Spleen (tissue), 11 donors: ENCODE measurements at regions not wholly inside any gene's neighbourhood (a gene's known extent, or its start where the extent isn't known, plus 50 kb on each side); places are given as distances from the start of the nearest gene placed in this dataset.
"Not testable (repeated sequence)": the region's sequence is repeated elsewhere in the genome, so short reads cannot be mapped to it uniquely, and the experiment has no call there.

Experiments
- DNase-seq: peaks from one replicate; pipeline ENCODE4 v3.0.0-alpha.2; 2020
- H3K27ac ChIP-seq, 8 donors: fragments of 200-600 bp; sonication (generic) in 7 of 8; 1 replicate in 4 of 8; 2 replicates in 4 of 8; pipeline versions ENCODE4 v1.5.0 to v1.8.0; 2016 to 2021; ENCODE audit warnings: inconsistent platforms in 4 of 8, mild to moderate bottlenecking in 4 of 8, moderate library complexity in 1 of 8
- H3K27me3 ChIP-seq, 7 donors: fragments of 200-600 bp; sonication (generic) in 6 of 7; replicated peaks in 1 of 7; 1 replicate in 4 of 7; 2 replicates in 3 of 7; pipeline versions ENCODE4 v1.5.0 to v1.8.0; 2016 to 2021; ENCODE audit warnings: inconsistent platforms in 3 of 7, mild to moderate bottlenecking in 1 of 7
- H3K36me3 ChIP-seq, 6 donors: fragments of 200-600 bp; sonication (generic) in 5 of 6; 1 replicate in 4 of 6; 2 replicates in 2 of 6; pipeline versions ENCODE4 v1.5.0 to v1.8.0; 2016 to 2021; ENCODE audit warnings: inconsistent platforms in 2 of 6
- H3K4me1 ChIP-seq, 6 donors: fragments of 200-600 bp; sonication (generic) in 5 of 6; 1 replicate in 3 of 6; 2 replicates in 3 of 6; pipeline versions ENCODE4 v1.5.0 to v1.8.0; 2016 to 2021; ENCODE audit warnings: inconsistent platforms in 3 of 6
- H3K4me3 ChIP-seq, 8 donors: fragments of 200-600 bp; sonication (generic) in 7 of 8; 1 replicate in 4 of 8; 2 replicates in 4 of 8; pipeline versions ENCODE4 v1.5.0 to v1.8.0; 2016 to 2021; ENCODE audit warnings: inconsistent platforms in 4 of 8, mild to moderate bottlenecking in 4 of 8, moderate library complexity in 2 of 8
- H3K9me3 ChIP-seq, 8 donors: fragments of 200-600 bp; sonication (generic) in 7 of 8; 1 replicate in 4 of 8; 2 replicates in 4 of 8; pipeline versions ENCODE4 v1.5.0 to v1.8.0; 2016 to 2021; ENCODE audit warnings: inconsistent platforms in 4 of 8
- CTCF ChIP-seq, 11 experiments: fragments of 200-600 bp in 7 of 11; fragments of 450-650 bp in 4 of 11; sonication (generic) in 4 of 11; IDR thresholded peaks in 8 of 11; conservative IDR thresholded peaks in 3 of 11; 1 replicate in 7 of 11; 2 replicates in 4 of 11; pipeline versions ENCODE4 v1.4.0 to v1.8.0; 2016 to 2021; ENCODE audit warnings: antibody characterized with exemption in 11 of 11, inconsistent platforms in 4 of 11, mild to moderate bottlenecking in 1 of 11
- POLR2A ChIP-seq, 3 donors: fragments of 450-650 bp; IDR thresholded peaks; one replicate each; pipeline ENCODE4 v1.5.1; 2017; ENCODE audit warnings: antibody characterized with exemption in 3 of 3, mild to moderate bottlenecking in 1 of 3
- POLR2AphosphoS5 ChIP-seq, 3 donors: sonication (generic); formaldehyde crosslinking; IDR thresholded peaks; one replicate each; pipeline ENCODE4 v1.5.1; 2017; ENCODE audit warnings: antibody characterized with exemption in 3 of 3
- WGBS, 5 donors: extraction: QIAGEN DNeasy Blood & Tissue Kit in 3 of 5; methylation state at CpG; one replicate each; pipeline versions ENCODE4 v1.1.5 to v1.1.7; 2013 to 2018; 5-methylcytosine and 5-hydroxymethylcytosine counted together
- intact Hi-C: fragments of 100-400 bp; cut with DNase I; formaldehyde crosslinking; loops from one replicate; pipeline ENCODE4 v1.15.0; 2023; ENCODE audit warnings: low total_unique reads
- donor health status: healthy with polysubstance abuse.
- donor health status: DM: no; HTN: no; CAD: no; lungs with moderate emphysema.
- donor health status: DM: no; HTN: no; CAD: no.
- donor health status: Bipolar disorder and iron deficiency.
- donor health status: healthy.
- donor health status: DM: no; HTN: no; CAD: no.
- donor health status: DM: yes; HTN: yes; CAD: no.

- 63 to 75% (median 67%) methylated on average over 1 of the region's 1 CpG for WGBS, 5 donors
- no peaks in the 10 kb centered on the region for H3K9me3 ChIP-seq
- H3K4me1 ChIP-seq = no peaks in the 10 kb centered on the region
- intact Hi-C loops = no loop called here
- no peak overlapping the region for H3K4me3 ChIP-seq
- no peaks in the 10 kb centered on the region for H3K27me3 ChIP-seq
- H3K27ac ChIP-seq = no peak overlapping the region
- no peak for DNase-seq
- no peak for TF ChIP-seq CTCF (IDR thresholded peaks at IDR 0.05 in 8 of 11, conservative IDR thresholded peaks at IDR 0.05 in 3 of 11)
- no peak for TF ChIP-seq POLR2A (IDR thresholded peaks at IDR 0.05)
- no peak for TF ChIP-seq POLR2AphosphoS5 (IDR thresholded peaks at IDR 0.05)
- H3K36me3 ChIP-seq = no peaks in the 10 kb centered on the region
These were observed 120.1 kb downstream of the LRRN1 start for GRCh38 chr3:3919316-3919715.

- no peak for DNase-seq
- 89 to 96% (median 92%) methylated on average over 1 of the region's 1 CpG for WGBS, 5 donors
- intact Hi-C loops = no loop called here
- Histone ChIP-seq H3K36me3 (no peaks in the 10 kb centered on the region), H3K9me3 (no peaks in the 10 kb centered on the region), H3K27me3 (no peaks in the 10 kb centered on the region), H3K4me1 (no peaks in the 10 kb centered on the region), H3K27ac (no peak overlapping the region), H3K4me3 (no peak overlapping the region)
- TF ChIP-seq POLR2AphosphoS5 (IDR thresholded peaks at IDR 0.05) = no peak
- TF ChIP-seq POLR2A (IDR thresholded peaks at IDR 0.05) = no peak
- no peak for TF ChIP-seq CTCF (IDR thresholded peaks at IDR 0.05 in 8 of 11, conservative IDR thresholded peaks at IDR 0.05 in 3 of 11)
These were observed 124.4 kb downstream of the LRRN1 start for GRCh38 chr3:3923619-3924018.

GRCh38 chr3:3927198-3927597 is 128.0 kb downstream of the LRRN1 start:
- H3K4me3 ChIP-seq = no peak overlapping the region
- no peak for DNase-seq
- TF ChIP-seq POLR2A (IDR thresholded peaks at IDR 0.05) = no peak
- no peak for TF ChIP-seq POLR2AphosphoS5 (IDR thresholded peaks at IDR 0.05)
- no peak for TF ChIP-seq CTCF (IDR thresholded peaks at IDR 0.05 in 8 of 11, conservative IDR thresholded peaks at IDR 0.05 in 3 of 11)
- H3K27ac ChIP-seq = no peak overlapping the region
- H3K36me3 ChIP-seq = no peaks in the 10 kb centered on the region
- H3K9me3 ChIP-seq = peaks cover 0 to 24% (median 14%) of the 10 kb centered on the region in 8 donors
- WGBS, 5 donors = 70 to 93% (median 87%) methylated on average over 1 of the region's 1 CpG
- no peaks in the 10 kb centered on the region for H3K4me1 ChIP-seq
- no peaks in the 10 kb centered on the region for H3K27me3 ChIP-seq
- intact Hi-C loops = no loop called here

GRCh38 chr3:3927965-3928364 is 128.7 kb downstream of the LRRN1 start:
- intact Hi-C loops = no loop called here
- no peak for DNase-seq
- Histone ChIP-seq H3K4me3 (no peak overlapping the region), H3K27ac (no peak overlapping the region), H3K36me3 (no peaks in the 10 kb centered on the region), H3K9me3 (peaks cover 0 to 24% (median 14%) of the 10 kb centered on the region in 8 donors), H3K27me3 (no peaks in the 10 kb centered on the region), H3K4me1 (no peaks in the 10 kb centered on the region)
- whole genome bisulfite sequencing, 5 donors = 70 to 90% (median 74%) methylated on average over 1 of the region's 1 CpG
- TF ChIP-seq POLR2AphosphoS5 (IDR thresholded peaks at IDR 0.05) (no peak), CTCF (IDR thresholded peaks at IDR 0.05 in 8 of 11, conservative IDR thresholded peaks at IDR 0.05 in 3 of 11) (no peak), POLR2A (IDR thresholded peaks at IDR 0.05) (no peak)

GRCh38 chr3:3941380-3941779 is 142.1 kb downstream of the LRRN1 start:
- H3K9me3 ChIP-seq = peaks cover 0 to 50% (median 22%) of the 10 kb centered on the region in 8 donors
- H3K27me3 ChIP-seq, intact Hi-C loops, H3K36me3 ChIP-seq, H3K4me1 ChIP-seq, H3K4me3 ChIP-seq, DNase-seq, H3K27ac ChIP-seq: not testable (repeated sequence)
- 75 to 94% (median 84%) methylated on average over 8 of the region's 8 CpGs; no CpG with 5 or more reads in 1 of the 5 donors for WGBS, 5 donors
